ENCODE measurements at regions not wholly inside any gene's neighbourhood (a gene's known extent, or its start where the extent isn't known, plus 50 kb on each side); places are given as distances from the start of the nearest gene placed in this dataset.

DNA sequence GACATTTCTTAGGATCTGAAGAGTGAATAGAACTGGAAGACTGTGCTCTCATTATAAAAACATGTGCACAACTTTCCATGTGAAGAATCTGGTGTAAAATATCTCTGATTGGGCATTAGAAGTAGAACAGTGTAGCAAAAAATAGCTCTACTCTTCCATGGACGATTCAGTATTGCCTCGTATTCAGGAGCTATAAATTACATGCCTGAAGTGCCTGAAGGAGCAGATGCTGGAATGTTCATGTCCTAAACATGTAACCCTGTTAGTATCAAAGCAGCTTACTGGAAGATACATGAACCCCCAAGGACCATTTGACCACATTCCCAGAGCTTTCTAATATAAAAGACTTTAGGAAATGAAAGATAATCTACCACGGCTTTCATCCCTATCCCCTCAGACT, 528.9 kb downstream of the DACH1 start:
- TF ChIP-seq POLR2A (IDR thresholded peaks at IDR 0.05) (no peak), EP300 (IDR thresholded peaks at IDR 0.05) (no peak), POLR2AphosphoS5 (IDR thresholded peaks at IDR 0.05) (no peak)
- TF ChIP-seq, protein P1, sequence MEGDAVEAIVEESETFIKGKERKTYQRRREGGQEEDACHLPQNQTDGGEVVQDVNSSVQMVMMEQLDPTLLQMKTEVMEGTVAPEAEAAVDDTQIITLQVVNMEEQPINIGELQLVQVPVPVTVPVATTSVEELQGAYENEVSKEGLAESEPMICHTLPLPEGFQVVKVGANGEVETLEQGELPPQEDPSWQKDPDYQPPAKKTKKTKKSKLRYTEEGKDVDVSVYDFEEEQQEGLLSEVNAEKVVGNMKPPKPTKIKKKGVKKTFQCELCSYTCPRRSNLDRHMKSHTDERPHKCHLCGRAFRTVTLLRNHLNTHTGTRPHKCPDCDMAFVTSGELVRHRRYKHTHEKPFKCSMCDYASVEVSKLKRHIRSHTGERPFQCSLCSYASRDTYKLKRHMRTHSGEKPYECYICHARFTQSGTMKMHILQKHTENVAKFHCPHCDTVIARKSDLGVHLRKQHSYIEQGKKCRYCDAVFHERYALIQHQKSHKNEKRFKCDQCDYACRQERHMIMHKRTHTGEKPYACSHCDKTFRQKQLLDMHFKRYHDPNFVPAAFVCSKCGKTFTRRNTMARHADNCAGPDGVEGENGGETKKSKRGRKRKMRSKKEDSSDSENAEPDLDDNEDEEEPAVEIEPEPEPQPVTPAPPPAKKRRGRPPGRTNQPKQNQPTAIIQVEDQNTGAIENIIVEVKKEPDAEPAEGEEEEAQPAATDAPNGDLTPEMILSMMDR (IDR thresholded peaks at IDR 0.05): no peak

Data from sigmoid colon (tissue), 4 donors.